HEK293T (cell line): ENCODE measurements at regions not wholly inside any gene's neighbourhood (a gene's known extent, or its start where the extent isn't known, plus 50 kb on each side); places are given as distances from the start of the nearest gene placed in this dataset.

Experiments
- BHLHE40 ChIP-seq: fragments of 450-650 bp; IDR thresholded peaks from 2 replicates; pipeline ENCODE4 v1.6.1; 2016; ENCODE audit warnings: mild to moderate bottlenecking, moderate library complexity, borderline replicate concordance
- CTBP1 ChIP-seq: fragments of 450-650 bp; IDR thresholded peaks from 2 replicates; pipeline ENCODE4 v1.6.1; 2016; ENCODE audit warnings: borderline replicate concordance
- ELF4 ChIP-seq: fragments of 450-650 bp; IDR thresholded peaks from 2 replicates; pipeline ENCODE4 v1.6.1; 2017; ENCODE audit warnings: antibody characterized with exemption
- FOXA1 ChIP-seq: fragments of 450-650 bp; IDR thresholded peaks from 2 replicates; pipeline ENCODE4 v1.6.1; 2016; ENCODE audit warnings: mild to moderate bottlenecking
- FOXK2 ChIP-seq: fragments of 450-650 bp; IDR thresholded peaks from 2 replicates; pipeline ENCODE4 v1.6.1; 2016; ENCODE audit warnings: mild to moderate bottlenecking
- FOXM1 ChIP-seq: fragments of 450-650 bp; IDR thresholded peaks from 2 replicates; pipeline ENCODE4 v1.6.1; 2017; ENCODE audit warnings: mild to moderate bottlenecking, borderline replicate concordance
- HDGF ChIP-seq: fragments of 450-650 bp; IDR thresholded peaks from 2 replicates; pipeline ENCODE4 v1.6.1; 2017; ENCODE audit warnings: antibody characterized with exemption, borderline replicate concordance
- L3MBTL2 ChIP-seq: fragments of 450-650 bp; conservative IDR thresholded peaks from 2 replicates; pipeline ENCODE4 v1.6.1; 2016; ENCODE audit warnings: mild to moderate bottlenecking
- SP1 ChIP-seq: fragments of 450-650 bp; IDR thresholded peaks from 2 replicates; pipeline ENCODE4 v1.6.1; 2017
- SUZ12 ChIP-seq: fragments of 450-650 bp; IDR thresholded peaks from 2 replicates; pipeline ENCODE4 v1.6.1; 2016; ENCODE audit warnings: mild to moderate bottlenecking
- TARDBP ChIP-seq: fragments of 450-650 bp; IDR thresholded peaks from 2 replicates; pipeline ENCODE4 v1.6.1; 2016
- ZNF384 ChIP-seq: fragments of 450-650 bp; IDR thresholded peaks from 2 replicates; pipeline ENCODE4 v1.6.1; 2016
- TF ChIP-seq, protein P1 (sequence below): fragments of 450-650 bp; IDR thresholded peaks from 2 replicates; pipeline ENCODE4 v1.6.1; 2016

DNA sequence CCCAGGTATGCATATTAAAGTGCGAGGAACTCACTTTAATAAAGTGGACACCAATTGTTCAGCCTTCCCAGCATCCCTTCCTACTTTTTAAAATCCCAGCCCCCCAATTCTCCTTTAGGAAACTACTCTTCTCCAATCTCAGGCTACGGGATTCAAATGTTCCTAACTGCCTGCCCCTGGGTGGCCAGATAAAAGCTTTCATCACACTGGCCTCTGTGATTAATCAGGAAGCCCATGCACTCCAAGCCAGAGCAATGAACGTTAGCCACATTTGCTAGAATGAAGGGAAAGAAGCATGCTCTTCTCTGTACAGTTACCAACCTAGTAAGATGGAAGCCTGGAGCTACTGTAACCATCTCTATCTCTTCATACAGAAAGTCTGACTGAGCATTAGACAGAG lies 250.3 kb upstream of the UBE2E2 start:
- TF ChIP-seq FOXK2 (no peak), FOXA1 (no peak), BHLHE40 (no peak), CTBP1 (no peak), L3MBTL2 (no peak), SUZ12 (no peak), ZNF384 (no peak), HDGF (no peak), FOXM1 (no peak), ELF4 (no peak), TARDBP (no peak), SP1 (no peak)
- TF ChIP-seq, protein P1, sequence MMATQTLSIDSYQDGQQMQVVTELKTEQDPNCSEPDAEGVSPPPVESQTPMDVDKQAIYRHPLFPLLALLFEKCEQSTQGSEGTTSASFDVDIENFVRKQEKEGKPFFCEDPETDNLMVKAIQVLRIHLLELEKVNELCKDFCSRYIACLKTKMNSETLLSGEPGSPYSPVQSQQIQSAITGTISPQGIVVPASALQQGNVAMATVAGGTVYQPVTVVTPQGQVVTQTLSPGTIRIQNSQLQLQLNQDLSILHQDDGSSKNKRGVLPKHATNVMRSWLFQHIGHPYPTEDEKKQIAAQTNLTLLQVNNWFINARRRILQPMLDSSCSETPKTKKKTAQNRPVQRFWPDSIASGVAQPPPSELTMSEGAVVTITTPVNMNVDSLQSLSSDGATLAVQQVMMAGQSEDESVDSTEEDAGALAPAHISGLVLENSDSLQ: no peak
